A549 (cell line): ENCODE measurements at regions not wholly inside any gene's neighbourhood (a gene's known extent, or its start where the extent isn't known, plus 50 kb on each side); places are given as distances from the start of the nearest gene placed in this dataset.
A peak's percentile ranks its signal among the peaks of the same experiment; 100 is the strongest.

Experiments used
- CEBPB ChIP-seq, 2 experiments: fragments of >200 bp in 1 of 2; sonication (Bioruptor Twin) in 1 of 2; formaldehyde crosslinking in 1 of 2; IDR thresholded peaks; 2 replicates each; pipeline ENCODE4 v1.6.1; 2012 to 2016
- CHD2 ChIP-seq: fragments of 150-350 bp; IDR thresholded peaks from 2 replicates; pipeline ENCODE4 v1.6.1; 2014; ENCODE audit warnings: low read length; ENCODE audit not compliant: partially characterized antibody
- CTCF ChIP-seq: fragments of >200 bp; sonication (Bioruptor Twin); formaldehyde crosslinking; IDR thresholded peaks from 3 replicates; pipeline ENCODE4 v1.5.1; 2016
- POLR2A ChIP-seq: IDR thresholded peaks from 2 replicates; pipeline ENCODE4 v1.6.1; 2012; ENCODE audit warnings: mild to moderate bottlenecking, low read length
- POLR2AphosphoS2 ChIP-seq: conservative IDR thresholded peaks from 2 replicates; pipeline ENCODE4 v1.6.1; 2012; ENCODE audit warnings: low read length, improper control_type of control experiment, inconsistent platforms
- SREBF2 ChIP-seq: fragments of 450-650 bp; IDR thresholded peaks from 2 replicates; pipeline ENCODE4 v1.6.1; 2014; ENCODE audit warnings: mild to moderate bottlenecking, moderate library complexity

GRCh38 chr10:5283305-5284158, 81.2 kb upstream of the UCN3 start:
- TF ChIP-seq CTCF (peak; percentile 86), CEBPB (IDR thresholded peaks at IDR 0.05) (no peak; a peak in 1 of 4 replicates), POLR2AphosphoS2 (no peak), CHD2 (no peak), POLR2A (no peak), SREBF2 (no peak)
